ENCODE measurements at regions not wholly inside any gene's neighbourhood (a gene's known extent, or its start where the extent isn't known, plus 50 kb on each side); places are given as distances from the start of the nearest gene placed in this dataset.

- no peak for TF ChIP-seq CTCF (IDR thresholded peaks at IDR 0.05)
- no peak for TF ChIP-seq POLR2AphosphoS5 (IDR thresholded peaks at IDR 0.05)
- TF ChIP-seq EP300 (IDR thresholded peaks at IDR 0.05), result no peak
These were observed 247.0 kb downstream of the CHD9NB start for GRCh38 chr16:52805559-52806168.
